Esophagus muscularis mucosa (tissue), 4 donors: ENCODE measurements at regions not wholly inside any gene's neighbourhood (a gene's known extent, or its start where the extent isn't known, plus 50 kb on each side); places are given as distances from the start of the nearest gene placed in this dataset.

Experiments used
- DNase-seq: peaks from one replicate; pipeline ENCODE4 v3.0.0-alpha.2; 2017; ENCODE audit errors: extremely low spot score
- H3K27ac ChIP-seq, 4 donors: fragments of 200-600 bp; sonication (generic); replicated peaks in 1 of 4; 1 replicate in 3 of 4; 2 replicates in 1 of 4; pipeline ENCODE4 v1.5.1; 2016 to 2019; ENCODE audit warnings: mild to moderate bottlenecking in 1 of 4
- H3K27me3 ChIP-seq, 4 donors: fragments of 200-600 bp; sonication (generic); one replicate each; pipeline versions ENCODE4 v1.5.1 to v1.6.0; 2016 to 2019
- H3K36me3 ChIP-seq, 4 donors: fragments of 200-600 bp; sonication (generic); one replicate each; pipeline ENCODE4 v1.5.1; 2016 to 2019
- H3K4me1 ChIP-seq, 4 donors: fragments of 200-600 bp; sonication (generic); one replicate each; pipeline ENCODE4 v1.5.1; 2016 to 2019
- H3K4me3 ChIP-seq, 4 donors: fragments of 200-600 bp; sonication (generic); 1 replicate in 2 of 4; 2 replicates in 2 of 4; pipeline ENCODE4 v1.5.1; 2016 to 2019; ENCODE audit warnings: mild to moderate bottlenecking in 4 of 4, moderate library complexity in 1 of 4
- H3K9me3 ChIP-seq, 4 donors: fragments of 200-600 bp; sonication (generic); 1 replicate in 3 of 4; 2 replicates in 1 of 4; pipeline ENCODE4 v1.5.1; 2016 to 2019
- CTCF ChIP-seq, 3 experiments: fragments of 200-600 bp in 2 of 3; fragments of 450-650 bp in 1 of 3; sonication (generic) in 2 of 3; IDR thresholded peaks; one replicate each; pipeline ENCODE4 v1.5.1; 2017 to 2019; ENCODE audit warnings: antibody characterized with exemption in 3 of 3, mild to moderate bottlenecking in 2 of 3, moderate library complexity in 1 of 3
- EP300 ChIP-seq: sonication (generic); formaldehyde crosslinking; IDR thresholded peaks from one replicate; pipeline ENCODE4 v1.6.1; 2017; ENCODE audit warnings: antibody characterized with exemption
- POLR2A ChIP-seq: fragments of 450-650 bp; IDR thresholded peaks from one replicate; pipeline ENCODE4 v1.6.1; 2017; ENCODE audit warnings: antibody characterized with exemption, moderate library complexity, mild to moderate bottlenecking, low read depth
- POLR2AphosphoS5 ChIP-seq, 2 donors: sonication (generic); formaldehyde crosslinking; IDR thresholded peaks; one replicate each; pipeline ENCODE4 v1.6.1; 2017; ENCODE audit warnings: antibody characterized with exemption in 2 of 2
- WGBS: methylation state at CpG from one replicate; pipeline ENCODE4 v1.1.5; 2018; 5-methylcytosine and 5-hydroxymethylcytosine counted together
- intact Hi-C: fragments of 100-400 bp; cut with DNase I; formaldehyde crosslinking; loops from one replicate; pipeline ENCODE4 v1.15.1; 2023

- no peak for TF ChIP-seq EP300
- no peak for TF ChIP-seq CTCF (IDR thresholded peaks at IDR 0.05)
- no peak for TF ChIP-seq POLR2A
- TF ChIP-seq POLR2AphosphoS5 (IDR thresholded peaks at IDR 0.05), result no peak
- Histone ChIP-seq H3K27me3 (no peaks in the 10 kb centered on the region), H3K27ac (no peak overlapping the region), H3K9me3 (peaks cover 0 to 9% (median 0%) of the 10 kb centered on the region in 4 donors), H3K36me3 (no peaks in the 10 kb centered on the region), H3K4me1 (no peaks in the 10 kb centered on the region), H3K4me3 (no peak overlapping the region)
- 84% methylated on average over 2 of the region's 2 CpGs for WGBS
- intact Hi-C loops, result no loop called here
- no peak for DNase-seq
Measured at GRCh38 chr10:18988338-18988737, 60.3 kb upstream of the MALRD1 start.
